T-helper 2 cell (primary cell): ENCODE measurements at regions not wholly inside any gene's neighbourhood (a gene's known extent, or its start where the extent isn't known, plus 50 kb on each side); places are given as distances from the start of the nearest gene placed in this dataset.

Experiments used
- DNase-seq, 5 experiments: peaks; one replicate each; pipeline versions ENCODE4 v3.0.0 to v3.0.0-alpha.2; 2012 to 2022

DNA sequence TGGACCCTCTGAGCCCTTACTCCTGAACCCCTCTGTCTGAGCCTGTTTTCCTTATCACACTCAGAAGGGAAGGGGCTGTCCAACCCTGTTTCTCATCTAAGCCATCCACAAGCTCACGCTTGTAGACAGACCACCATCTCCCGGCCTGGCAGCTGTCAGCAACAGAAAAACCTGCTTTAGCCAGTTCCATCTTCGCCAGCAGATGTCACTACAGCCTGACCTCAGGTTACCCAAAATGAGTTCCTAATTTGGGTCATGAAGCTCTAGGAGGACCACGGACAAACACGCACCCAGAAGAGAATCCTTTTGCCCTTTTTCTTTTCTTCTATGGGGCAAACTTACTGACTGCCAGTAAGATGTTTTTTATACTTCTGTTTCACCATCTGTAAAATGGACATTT lies 445.4 kb downstream of the BCOR start:
- peak in 2 of 5 experiments; percentile 7 to 32 for DNase-seq

- DNase-seq = no peak
These were observed 444.1 kb downstream of the BCOR start for GRCh38 chrX:39653691-39654090.

DNA sequence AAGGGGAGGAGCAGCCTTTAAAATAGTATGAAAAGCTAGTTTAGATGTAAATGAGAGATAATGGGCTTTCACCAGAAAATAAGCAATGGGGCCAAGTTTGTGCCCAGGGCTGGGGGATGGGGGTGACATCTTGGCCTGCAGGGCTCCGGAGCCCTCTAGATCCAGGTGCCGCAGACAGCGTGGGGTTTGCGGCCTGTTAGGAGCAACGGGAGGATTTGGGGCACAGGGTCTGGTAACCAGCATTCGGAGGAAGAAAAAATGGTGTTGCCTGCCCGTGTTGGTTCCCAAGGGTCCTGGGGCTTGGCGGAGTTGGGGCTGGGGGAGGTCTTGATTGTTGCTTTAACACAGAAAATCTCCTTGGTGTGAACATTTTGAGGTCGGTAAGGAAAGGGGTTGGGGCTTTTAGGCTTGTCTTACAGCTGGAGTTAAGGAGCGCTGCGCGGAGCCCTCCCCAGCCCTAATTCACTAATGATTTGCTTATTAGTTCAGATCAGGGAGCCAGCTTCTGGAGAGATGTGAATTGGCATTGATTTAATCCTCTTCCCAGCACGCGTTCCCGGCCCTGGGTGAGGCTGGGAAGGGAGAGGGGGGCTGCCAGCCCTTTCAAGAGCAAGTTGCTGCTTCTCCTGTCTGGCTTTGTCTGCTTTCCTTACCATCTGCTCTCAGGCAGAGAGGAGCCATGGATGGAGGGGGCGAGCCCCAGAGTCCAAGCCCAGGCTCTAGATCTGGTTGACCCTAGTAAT lies 443.4 kb downstream of the BCOR start:
- DNase-seq = no peak

- DNase-seq = no peak
These were observed 442.8 kb downstream of the BCOR start for GRCh38 chrX:39654952-39655351.

GRCh38 chrX:39661116-39661907 lies 436.4 kb downstream of the BCOR start:
- DNase-seq = no peak

GRCh38 chrX:39665830-39666518 lies 431.8 kb downstream of the BCOR start:
- no peak for DNase-seq

DNA sequence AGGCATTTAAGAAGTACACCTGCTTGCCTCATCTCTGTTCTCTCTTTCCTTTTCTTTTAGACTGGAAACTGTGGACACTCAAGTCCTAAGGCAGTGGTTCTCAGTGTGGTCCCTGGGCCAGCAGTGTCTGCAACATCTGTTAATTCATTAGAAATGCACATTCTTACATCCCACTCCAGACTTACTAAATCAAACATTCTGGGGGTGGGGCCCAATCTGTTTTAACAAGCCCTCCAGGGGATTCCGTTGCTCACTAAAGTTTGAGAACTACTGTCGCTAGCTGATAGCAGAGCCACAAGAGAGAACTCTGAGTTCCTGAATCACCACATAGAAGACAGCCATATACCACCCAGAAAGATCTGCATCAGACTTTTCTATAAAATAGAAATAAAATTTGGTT lies 430.6 kb downstream of the BCOR start:
- DNase-seq = no peak

- no peak for DNase-seq
These were observed 429.8 kb downstream of the BCOR start for GRCh38 chrX:39667736-39668482.

DNA sequence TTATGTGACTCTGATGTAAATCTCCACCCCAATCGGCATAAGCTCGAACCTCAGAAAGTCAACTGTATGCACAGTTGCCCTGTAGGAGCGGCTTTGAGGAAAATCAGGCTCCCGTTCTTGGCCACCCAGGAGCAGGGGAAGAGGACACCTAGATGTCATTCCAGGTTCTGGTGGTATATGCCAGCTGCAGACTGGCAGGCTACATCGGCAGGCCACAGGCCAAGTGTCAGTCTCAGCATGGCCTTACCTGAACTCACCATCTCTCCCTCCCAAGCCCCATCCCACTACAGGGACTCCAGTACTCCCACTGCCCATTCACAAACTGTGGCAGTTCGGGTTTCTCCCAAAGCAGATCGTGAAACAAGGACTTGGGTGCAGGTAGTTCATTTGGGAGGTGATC lies 428.1 kb downstream of the BCOR start:
- DNase-seq = no peak

- DNase-seq = no peak
These were observed 427.5 kb downstream of the BCOR start for GRCh38 chrX:39670281-39670680.

- no peak for DNase-seq
These were observed 425.4 kb downstream of the BCOR start for GRCh38 chrX:39672405-39672804.

DNA sequence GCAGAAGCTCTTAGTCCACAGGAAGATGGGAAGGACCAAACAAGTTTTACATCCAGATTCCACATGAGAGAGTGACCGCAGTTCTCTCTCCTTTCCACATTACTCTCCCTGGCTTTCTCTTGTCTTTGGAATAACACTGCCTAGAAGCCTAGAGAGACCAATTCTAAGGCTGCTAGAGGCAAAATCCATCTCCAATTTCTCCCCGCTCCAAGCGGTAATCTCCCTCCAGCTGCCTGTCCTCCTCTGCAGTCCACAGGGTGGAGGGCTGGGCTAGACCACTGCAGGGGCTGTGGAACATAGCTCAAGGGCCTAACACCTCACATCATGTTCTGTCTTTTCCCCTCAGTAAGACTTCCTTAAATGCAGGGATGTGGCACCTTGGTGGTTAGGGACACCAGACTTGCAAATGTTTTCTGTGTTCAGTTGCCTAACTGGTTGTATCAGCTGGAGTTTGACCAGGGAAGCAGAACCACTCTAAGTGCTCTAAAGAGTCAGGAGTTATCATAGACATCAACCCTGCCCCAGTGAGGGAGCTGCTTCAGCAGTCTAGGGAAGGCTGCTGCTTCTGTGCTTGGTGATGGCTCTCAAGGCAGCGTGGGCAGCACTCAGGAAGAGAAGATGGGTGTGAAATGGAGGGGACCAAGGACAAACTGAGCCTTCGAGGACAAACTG lies 423.1 kb downstream of the BCOR start:
- no peak for DNase-seq

GRCh38 chrX:39675162-39675553 lies 422.6 kb downstream of the BCOR start:
- no peak for DNase-seq

GRCh38 chrX:39675619-39676018 lies 422.1 kb downstream of the BCOR start:
- no peak for DNase-seq

- no peak for DNase-seq
These were observed 421.3 kb downstream of the BCOR start for GRCh38 chrX:39676434-39676833.

- no peak for DNase-seq
These were observed 420.2 kb downstream of the BCOR start for GRCh38 chrX:39677585-39677977.

DNA sequence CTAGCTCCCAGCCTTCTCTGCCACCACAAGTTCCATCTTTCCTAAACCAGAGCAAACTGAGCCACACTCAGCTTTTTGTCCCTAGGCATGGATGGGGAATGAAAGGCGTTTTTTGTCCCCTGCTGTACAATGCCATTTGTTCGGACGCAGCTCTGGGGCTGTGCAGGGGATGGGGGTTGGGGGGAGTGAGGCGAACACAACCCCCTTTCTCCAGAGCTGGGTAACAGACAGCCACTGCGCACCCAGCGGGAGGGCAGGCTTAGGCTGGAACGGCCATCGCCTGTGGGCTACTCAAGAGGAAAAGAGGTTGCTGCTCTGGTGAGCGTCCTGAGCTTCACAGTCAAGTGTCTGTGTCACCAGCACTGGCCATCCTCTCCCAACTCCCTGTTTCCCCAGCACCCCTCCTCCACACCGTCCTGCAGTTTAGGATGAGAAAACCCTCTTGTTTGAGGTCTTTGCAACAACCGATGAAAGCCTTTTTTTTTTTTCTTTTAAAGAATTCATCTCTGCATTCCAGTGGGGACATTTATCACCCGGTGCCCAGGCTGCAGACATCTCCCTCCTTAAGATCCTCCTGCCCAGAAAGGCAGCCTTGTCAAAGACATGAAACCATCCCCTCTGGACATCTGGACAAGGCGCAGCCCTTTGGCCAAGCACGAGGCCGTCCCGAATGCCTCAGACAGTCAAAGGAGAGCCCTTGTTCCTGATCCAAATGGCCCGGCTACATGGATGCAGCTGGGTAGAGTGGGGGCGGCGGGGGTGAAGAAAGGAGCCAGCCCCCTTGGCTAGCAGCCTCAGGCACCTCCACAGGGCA lies 419.6 kb downstream of the BCOR start:
- no peak for DNase-seq

GRCh38 chrX:39678914-39679313 lies 418.8 kb downstream of the BCOR start:
- DNase-seq = no peak

DNA sequence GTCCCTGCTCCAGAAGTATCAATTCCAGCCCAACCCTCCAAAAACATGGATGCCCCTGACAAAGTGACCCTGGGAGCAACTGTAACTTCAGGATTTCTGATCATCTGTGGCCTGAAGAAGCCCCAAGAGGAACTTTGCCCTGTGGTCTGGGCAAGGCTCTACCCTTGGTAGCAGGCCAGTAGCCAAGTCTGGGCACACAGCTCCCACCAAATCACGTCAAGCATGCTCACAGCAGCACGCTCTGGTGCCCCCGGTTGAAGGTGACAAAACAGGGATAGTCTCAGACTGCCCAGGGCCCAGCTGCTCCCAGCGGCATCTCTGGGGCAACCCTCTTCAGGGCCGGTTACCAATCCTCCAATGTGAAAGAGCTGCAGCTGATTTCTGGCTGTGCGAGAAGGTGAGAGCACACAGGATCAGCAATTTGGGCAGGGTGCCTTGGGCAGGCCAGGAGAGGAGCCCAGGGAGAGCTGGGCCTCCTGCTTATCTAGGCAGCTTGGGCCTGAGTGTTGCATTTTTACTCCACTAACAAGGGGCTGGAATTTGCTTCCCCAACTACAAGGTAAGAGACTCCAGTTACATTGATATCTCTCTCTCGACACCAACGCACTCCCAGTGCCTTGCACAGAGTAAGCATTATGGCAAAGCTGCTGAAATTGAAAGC lies 418.1 kb downstream of the BCOR start:
- DNase-seq = no peak

DNA sequence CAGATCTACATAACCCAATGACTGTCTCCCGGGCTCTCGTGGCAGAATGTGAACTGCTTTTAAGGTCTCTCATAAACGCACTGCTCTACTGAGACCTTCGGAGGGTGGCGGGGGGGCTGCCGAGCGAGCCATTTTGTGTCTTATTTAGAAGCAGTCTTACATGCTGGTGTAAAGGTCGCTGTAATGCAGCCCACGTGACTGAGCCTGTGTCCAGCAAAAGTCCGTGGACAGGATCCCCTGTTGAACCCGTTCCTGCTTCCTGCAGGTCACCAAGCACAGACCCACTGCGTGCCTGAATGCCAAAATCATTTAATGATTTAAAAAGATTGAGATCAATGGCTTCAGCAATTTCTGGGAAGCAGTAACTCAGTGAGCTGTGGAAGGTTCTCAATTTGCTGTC lies 415.9 kb downstream of the BCOR start:
- DNase-seq = no peak

DNA sequence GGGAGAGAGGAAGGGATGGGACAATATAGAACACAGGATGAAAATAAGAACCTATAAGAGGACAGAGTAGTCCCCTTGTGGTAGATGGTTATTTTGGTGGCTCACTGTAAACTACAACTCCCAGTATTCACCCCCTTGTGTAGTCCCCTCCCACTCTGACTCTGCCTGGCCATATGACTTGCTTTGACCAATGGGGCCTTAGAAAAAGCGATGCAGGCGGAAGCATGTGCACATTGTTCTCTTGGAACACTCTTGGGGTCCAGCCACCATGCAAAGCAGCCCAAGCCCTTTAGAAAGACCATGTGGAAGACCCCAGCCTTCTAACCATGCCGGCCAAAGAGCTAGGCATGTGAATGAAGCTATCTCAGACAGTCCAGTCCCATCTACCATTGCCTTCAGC lies 415.0 kb downstream of the BCOR start:
- DNase-seq = no peak
